Mesothelial cell of epicardium (in vitro differentiated cells): ENCODE measurements at regions not wholly inside any gene's neighbourhood (a gene's known extent, or its start where the extent isn't known, plus 50 kb on each side); places are given as distances from the start of the nearest gene placed in this dataset.

Experiments
- DNase-seq, 2 experiments: peaks; one replicate each; pipeline ENCODE4 v3.0.0; 2021; ENCODE audit warnings: low spot score in 2 of 2; ENCODE audit not compliant: unreplicated experiment in 2 of 2
- H3K27ac Mint-ChIP-seq: 2 replicates; pipeline ENCODE4 v1.8.0; 2021; ENCODE audit warnings: mixed read lengths
- H3K27me3 Mint-ChIP-seq: 2 replicates; pipeline ENCODE4 v1.8.0; 2021; ENCODE audit warnings: low read depth, mixed read lengths
- H3K36me3 Mint-ChIP-seq: 2 replicates; pipeline ENCODE4 v1.8.0; 2021; ENCODE audit warnings: mixed read lengths
- H3K4me1 Mint-ChIP-seq: 2 replicates; pipeline ENCODE4 v1.8.0; 2021; ENCODE audit warnings: mixed read lengths
- H3K4me3 Mint-ChIP-seq: 2 replicates; pipeline ENCODE4 v1.8.0; 2021; ENCODE audit warnings: mild to moderate bottlenecking, moderate library complexity, mixed read lengths
- H3K9me3 Mint-ChIP-seq: 2 replicates; pipeline ENCODE4 v1.8.0; 2021; ENCODE audit warnings: mixed read lengths
- CTCF ChIP-seq: fragments of 200-600 bp; sonication (generic); IDR thresholded peaks from one replicate; pipeline ENCODE4 v1.5.0; 2021; ENCODE audit warnings: antibody characterized with exemption; ENCODE audit not compliant: unreplicated experiment

DNA sequence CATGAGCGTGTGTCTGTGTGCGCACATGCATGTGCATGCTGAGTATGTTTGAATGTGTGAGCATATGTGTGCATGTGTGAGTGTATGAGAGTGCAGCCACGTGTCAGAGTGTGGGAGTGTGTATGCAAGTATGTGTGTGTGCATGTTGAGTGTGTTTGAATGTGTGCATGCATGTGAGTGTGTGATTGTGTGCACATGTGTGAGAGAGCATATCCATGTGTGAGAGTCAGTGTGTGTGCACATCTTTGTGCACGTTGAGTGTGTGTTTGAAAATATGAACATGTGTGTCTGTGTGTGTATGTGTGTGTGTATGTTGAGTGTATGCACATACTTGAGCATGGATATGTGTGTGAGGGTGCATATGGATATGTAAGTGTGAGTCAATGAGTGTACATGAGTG, 730.8 kb downstream of the VRK1 start:
- Mint-ChIP-seq H3K27me3 (peaks cover 26% of the 10 kb centered on the region), H3K27ac (no peak overlapping the region), H3K4me1 (peaks cover 8% of the 10 kb centered on the region), H3K4me3 (no peak overlapping the region), H3K36me3 (no peaks in the 10 kb centered on the region), H3K9me3 (no peaks in the 10 kb centered on the region)
- TF ChIP-seq CTCF = no peak
- no peak for DNase-seq

GRCh38 chr14:97532052-97532451, 734.9 kb downstream of the VRK1 start:
- peaks cover 22% of the 10 kb centered on the region for H3K27me3 Mint-ChIP-seq
- H3K4me3 Mint-ChIP-seq = no peak overlapping the region
- no peak for DNase-seq
- no peaks in the 10 kb centered on the region for H3K9me3 Mint-ChIP-seq
- H3K36me3 Mint-ChIP-seq = no peaks in the 10 kb centered on the region
- no peak for TF ChIP-seq CTCF
- H3K4me1 Mint-ChIP-seq = no peaks in the 10 kb centered on the region
- H3K27ac Mint-ChIP-seq = no peak overlapping the region

DNA sequence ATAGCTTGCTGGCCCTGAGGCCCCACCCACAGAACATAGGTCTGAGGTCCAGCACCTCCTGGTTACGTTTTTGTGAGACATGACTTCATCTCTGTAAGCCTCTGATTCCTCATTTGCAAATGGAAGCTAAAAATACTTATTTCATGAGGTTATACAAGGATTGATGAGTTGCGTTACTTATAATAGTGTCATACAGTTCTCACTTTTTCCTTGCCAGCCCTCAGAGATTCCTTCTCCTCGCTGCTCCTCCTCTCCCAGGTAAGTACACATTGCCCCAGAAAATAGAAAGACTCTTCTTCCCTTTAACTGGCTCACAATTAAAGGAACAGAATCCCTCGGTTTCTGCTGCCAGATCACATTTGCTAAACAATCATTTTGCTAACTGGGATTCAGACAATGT, 739.2 kb downstream of the VRK1 start:
- TF ChIP-seq CTCF = no peak
- Mint-ChIP-seq H3K36me3 (no peaks in the 10 kb centered on the region), H3K27ac (no peak overlapping the region), H3K4me3 (no peak overlapping the region), H3K9me3 (no peaks in the 10 kb centered on the region), H3K4me1 (no peaks in the 10 kb centered on the region), H3K27me3 (peaks cover 23% of the 10 kb centered on the region)
- no peak for DNase-seq

- H3K9me3 Mint-ChIP-seq = no peaks in the 10 kb centered on the region
Measured at GRCh38 chr14:97538749-97539410, 741.7 kb downstream of the VRK1 start.

GRCh38 chr14:97539411-97539795, 742.2 kb downstream of the VRK1 start:
- TF ChIP-seq CTCF = no peak

More at GRCh38 chr14:97538749-97539410, 741.7 kb downstream of the VRK1 start:
- no peaks in the 10 kb centered on the region for H3K36me3 Mint-ChIP-seq
- no peak overlapping the region for H3K27ac Mint-ChIP-seq
- TF ChIP-seq CTCF = no peak
- no peaks in the 10 kb centered on the region for H3K4me1 Mint-ChIP-seq
- H3K4me3 Mint-ChIP-seq = no peak overlapping the region
- no peak for DNase-seq
- peaks cover 26% of the 10 kb centered on the region for H3K27me3 Mint-ChIP-seq

GRCh38 chr14:97539884-97540283, 742.7 kb downstream of the VRK1 start:
- Mint-ChIP-seq H3K36me3 (no peaks in the 10 kb centered on the region), H3K27me3 (peaks cover 26% of the 10 kb centered on the region), H3K4me3 (no peak overlapping the region), H3K9me3 (no peaks in the 10 kb centered on the region), H3K27ac (no peak overlapping the region), H3K4me1 (no peaks in the 10 kb centered on the region)
- TF ChIP-seq CTCF = no peak
- no peak for DNase-seq

More at GRCh38 chr14:97539411-97539795, 742.2 kb downstream of the VRK1 start:
- Mint-ChIP-seq H3K36me3 (no peaks in the 10 kb centered on the region), H3K9me3 (no peaks in the 10 kb centered on the region), H3K27ac (no peak overlapping the region), H3K4me1 (no peaks in the 10 kb centered on the region), H3K27me3 (peaks cover 26% of the 10 kb centered on the region), H3K4me3 (no peak overlapping the region)
- DNase-seq = no peak
